GM21723 (cell line): ENCODE measurements at regions not wholly inside any gene's neighbourhood (a gene's known extent, or its start where the extent isn't known, plus 50 kb on each side); places are given as distances from the start of the nearest gene placed in this dataset.

Source experiments
- ATAC-seq: cut with Tn5 transposase; IDR thresholded peaks from one replicate; pipeline ENCODE4 v1.9.1; 2021; ENCODE audit warnings: mild to moderate bottlenecking, moderate library complexity; ENCODE audit not compliant: unreplicated experiment

DNA sequence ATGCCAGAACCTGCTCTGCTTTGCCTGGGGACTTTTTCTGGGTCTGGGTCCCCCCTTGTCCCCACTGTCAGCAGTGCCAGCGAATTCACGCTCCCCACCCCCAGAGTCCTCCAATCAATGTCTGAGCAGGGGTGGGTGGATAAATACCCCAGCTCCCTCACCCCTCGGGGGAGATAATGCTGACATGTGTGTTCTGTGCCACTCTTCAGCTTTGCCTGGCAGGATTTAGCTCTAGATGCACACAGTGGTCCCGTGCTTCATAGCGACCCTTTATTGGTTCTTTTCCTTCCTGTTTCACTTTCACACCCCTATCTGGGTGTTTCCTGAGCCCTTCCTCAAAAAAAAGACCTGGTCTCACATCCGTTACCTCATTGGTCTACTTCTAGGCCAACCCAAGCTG, 277.0 kb downstream of the NPIPA8 start:
- ATAC-seq, result no peak

DNA sequence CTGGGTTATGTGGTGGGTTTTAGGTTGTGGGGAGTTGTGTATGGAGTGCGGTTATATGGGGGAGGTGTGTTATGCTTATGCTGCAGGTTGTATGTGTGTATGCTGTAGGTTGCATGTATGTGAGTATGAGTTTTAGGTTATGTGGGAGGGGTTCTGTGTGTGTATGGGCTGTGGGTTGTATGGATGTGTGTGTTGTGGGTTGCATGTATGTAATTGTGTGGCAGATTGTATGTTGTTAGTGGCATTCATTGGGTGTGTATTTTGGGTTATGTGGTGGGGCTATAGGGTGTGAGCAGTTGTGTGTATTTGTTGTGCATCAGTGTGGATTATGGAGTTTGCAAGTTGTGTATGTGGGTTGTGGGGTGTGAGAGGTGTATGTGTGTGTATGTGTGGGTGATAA, 277.4 kb downstream of the NPIPA8 start:
- no peak for ATAC-seq

DNA sequence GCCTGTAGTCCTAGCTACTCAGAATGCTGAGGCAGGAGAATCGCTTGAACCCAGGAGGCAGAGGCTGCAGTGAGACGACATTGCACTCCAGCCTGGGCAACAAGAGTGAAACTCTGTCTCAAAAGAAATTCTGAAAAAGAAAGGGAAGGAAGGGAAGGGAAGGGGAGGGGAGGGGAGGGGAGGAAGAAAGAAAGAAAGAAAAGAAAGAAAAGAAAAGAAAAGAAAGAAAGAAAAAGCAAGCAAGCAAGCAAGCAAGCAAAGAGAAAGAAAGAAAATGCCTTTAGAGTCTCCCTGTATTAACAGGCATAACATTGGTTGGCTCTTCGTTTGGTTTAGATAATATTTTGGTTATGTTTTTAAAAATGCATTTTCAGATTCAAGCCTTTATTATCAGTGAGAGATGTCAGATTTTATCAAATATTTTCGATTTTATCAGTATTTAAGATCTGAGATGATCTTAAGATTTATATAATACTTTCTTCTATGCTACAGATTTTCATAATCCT, 281.1 kb downstream of the NPIPA8 start:
- ATAC-seq, result no peak

DNA sequence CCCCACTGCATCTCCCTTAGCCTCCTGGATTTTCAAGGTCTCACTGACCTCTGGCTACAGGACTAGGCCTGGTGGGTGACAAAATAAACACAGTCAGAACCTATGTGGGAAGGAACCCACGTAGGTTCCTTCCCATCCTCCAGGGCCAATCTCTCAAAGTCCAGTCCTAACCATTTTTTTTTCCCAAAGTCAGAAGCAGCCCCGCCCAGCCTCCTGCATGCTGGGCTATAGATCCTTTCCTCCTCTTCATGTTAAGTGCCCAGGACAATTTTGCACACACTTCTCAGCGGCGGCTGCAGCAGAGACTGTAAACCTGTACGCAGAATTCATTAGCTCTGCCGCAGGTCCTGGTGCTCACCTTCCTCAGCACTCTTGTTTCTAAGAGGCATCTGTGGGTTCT, 285.8 kb downstream of the NPIPA8 start:
- ATAC-seq, result no peak

DNA sequence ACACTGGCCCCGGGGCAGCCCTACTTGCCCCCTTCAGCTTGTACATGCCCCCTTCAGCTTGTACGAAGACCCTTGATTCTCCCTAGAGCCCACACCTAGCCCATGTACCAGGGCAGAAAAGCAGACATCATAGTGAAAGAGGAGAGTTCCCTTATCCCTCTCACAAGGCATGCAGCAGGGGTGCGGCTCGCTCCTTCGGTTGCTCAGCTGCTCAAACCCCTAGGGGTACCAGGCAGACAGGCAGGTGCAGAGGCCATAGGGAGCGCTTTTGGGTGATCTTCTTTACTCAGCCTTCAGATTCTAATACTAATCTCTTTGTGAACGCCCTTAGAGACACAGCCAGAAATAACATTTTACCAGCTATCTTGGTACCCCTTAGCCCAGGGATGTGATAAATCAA, 286.3 kb downstream of the NPIPA8 start:
- no peak for ATAC-seq

DNA sequence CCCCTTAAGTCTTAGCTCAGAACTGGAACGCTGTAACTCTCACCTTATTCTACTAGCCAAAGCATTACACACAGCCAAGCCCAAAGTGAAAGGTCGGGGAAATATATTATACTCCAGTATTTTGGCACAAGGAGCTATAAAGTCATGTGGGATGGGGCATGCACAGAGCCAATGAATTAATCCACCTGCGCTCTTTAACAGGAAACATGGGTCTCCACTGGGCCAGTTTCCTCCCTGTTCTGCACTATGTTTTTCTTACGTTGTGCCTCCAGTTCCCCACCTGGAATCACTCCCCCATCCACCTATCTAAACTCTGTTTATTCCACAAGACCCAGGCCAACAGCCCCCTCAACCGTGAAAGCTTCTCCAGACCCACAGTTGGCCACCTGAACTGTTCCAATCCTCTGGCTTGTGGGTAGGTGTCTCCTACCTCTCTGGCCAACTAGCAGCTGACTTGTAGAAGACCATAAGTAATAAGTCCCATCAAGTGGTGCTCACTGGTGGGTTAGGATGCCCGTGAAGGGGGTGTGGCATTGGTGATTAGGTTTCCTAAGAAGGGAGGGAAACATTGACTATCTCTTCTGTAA, 286.9 kb downstream of the NPIPA8 start:
- ATAC-seq, result no peak

DNA sequence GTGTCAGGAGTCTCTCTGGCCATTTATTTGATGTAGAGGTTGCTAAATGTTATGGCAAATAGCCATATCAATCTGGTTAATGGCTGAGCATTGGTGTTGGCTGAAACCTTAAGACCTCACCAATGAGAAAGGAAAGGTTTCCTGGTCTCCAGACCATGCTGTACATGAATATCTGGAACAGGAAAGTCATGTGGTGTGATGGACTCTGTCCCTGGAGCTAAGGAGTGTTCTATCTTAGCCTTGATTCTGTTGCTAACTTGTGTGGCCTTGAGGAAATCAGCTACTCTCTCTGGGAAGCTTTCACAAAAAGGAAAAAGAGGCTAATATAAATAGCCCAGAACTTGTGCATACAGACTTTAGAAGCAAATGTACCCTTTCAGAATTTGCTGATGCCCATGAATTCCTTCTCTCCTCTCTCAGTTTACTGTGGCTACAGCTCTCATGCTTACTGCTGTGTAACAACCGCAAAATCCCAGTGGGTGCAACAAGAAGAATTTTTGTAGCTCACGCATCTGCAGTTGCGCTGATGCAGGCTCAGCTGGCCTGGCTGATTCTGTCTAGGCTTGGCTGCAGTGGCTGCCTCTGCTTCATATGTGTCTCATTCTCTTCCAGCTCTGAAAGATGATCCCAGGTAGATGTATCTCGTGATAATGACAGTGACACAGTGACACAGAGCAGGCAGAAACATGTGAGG, 287.5 kb downstream of the NPIPA8 start:
- no peak for ATAC-seq

DNA sequence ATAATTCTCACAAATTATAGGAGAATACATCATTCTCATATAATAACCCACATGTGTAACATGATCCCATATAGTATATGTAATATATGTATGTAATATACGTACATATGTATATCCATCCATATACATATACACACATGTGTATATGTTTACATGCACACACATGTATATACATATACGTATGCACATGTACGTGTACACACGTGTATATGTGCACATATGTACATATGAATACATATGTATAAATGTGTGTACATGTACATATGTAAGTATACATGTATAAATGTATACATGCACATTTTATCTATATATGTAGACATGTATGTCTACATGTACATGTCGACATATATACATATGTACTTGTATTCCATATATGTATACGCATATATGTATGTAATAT, 288.8 kb downstream of the NPIPA8 start:
- no peak for ATAC-seq

DNA sequence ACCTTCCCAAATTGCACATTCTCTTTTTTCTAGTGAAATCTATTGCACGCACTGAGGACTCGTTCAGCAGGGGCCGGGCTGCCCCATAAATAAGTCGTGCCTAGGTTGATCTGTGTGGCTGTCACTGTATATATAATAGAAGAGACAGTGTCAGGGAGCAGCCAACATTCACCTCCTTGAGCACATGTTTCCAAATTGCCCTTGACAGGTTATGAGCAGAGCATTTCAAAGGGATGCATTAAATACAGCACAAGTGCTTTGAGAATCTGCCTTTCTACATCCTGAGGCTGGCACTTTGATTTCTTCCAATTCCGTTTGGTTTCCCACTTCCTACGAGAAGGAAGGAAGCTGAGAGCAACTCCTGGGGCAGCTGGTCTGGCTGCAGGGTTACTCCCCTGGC, 291.2 kb downstream of the NPIPA8 start:
- no peak for ATAC-seq

DNA sequence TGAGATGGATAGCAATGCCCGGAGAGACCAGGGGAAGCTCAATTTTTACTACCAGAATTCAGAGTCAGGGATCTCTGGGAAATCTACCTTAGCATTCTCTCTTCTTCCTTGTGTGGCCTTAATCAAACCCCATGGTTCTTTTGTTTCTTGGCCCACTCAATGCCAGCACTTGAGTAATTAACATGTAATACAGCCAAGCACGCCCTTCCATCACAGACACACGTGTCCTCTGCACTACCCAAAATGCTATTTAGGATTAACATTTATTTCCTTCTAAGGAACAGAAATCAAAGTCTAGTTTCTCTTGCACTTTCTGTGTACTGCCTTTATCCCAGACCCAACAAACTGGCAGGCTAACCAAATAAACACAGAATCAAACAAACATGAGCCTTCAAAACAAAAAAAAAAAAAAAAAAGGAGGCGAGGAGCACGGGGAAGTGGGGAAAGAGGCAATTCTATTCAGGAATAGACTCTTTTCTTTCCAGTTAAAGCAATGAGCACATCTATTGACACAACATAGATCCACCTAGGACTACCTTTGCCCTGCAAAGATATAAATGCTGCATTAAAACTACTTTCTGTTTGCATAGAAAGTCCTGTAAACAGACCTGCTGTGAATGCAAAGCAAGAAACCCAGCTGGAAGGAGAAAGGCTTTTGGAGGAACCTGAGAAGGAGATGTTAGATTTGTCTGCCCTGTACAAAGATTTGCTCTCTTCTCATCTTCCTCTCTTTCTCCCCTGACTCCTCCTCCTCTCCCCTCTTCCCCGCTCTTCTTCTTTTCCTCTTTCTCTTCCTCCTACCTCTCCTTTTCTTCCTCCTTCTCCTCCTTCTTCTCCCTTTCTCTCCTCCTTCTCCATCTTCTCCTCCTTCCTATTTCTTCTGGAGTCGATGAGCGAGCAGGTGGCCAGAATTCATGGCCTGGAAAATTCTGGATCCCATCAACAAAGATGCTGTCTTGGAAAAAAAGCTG, 294.4 kb downstream of the NPIPA8 start:
- ATAC-seq, result no peak

DNA sequence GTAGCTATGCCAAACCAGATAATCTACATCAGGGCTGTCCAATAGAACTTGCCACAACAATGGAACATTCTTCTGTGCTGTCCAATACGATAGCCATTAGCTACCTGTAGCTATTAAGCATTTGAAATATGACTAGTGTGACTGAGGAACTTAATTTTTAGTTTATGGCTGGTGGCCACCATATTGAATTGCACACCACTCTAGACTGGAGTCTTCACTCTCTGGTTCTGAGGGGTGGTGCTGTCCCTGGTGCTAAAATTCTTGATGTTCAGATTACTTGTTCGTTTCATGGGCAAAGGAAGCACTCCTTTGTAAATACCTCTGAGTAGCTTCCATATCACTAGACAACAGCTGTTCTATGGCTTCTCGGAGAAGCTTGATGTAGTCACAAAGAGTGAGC, 296.6 kb downstream of the NPIPA8 start:
- ATAC-seq, result no peak

DNA sequence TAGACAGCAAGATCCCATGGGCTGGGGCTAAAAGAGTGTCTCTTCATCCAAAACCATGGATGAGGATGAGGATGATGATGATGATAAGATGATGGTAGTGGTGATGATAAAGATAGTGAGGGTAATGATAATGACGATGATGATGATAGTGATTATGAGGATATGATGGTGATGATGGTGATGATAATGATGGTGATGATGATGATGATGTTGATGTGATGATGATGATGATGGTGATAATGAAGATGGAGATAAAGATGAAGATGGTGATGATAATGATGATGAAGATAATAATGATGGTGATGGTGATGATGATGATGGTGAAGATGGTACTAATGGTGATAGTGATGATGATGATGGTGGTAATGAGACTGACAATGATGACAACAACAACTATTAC, 299.5 kb downstream of the NPIPA8 start:
- no peak for ATAC-seq

DNA sequence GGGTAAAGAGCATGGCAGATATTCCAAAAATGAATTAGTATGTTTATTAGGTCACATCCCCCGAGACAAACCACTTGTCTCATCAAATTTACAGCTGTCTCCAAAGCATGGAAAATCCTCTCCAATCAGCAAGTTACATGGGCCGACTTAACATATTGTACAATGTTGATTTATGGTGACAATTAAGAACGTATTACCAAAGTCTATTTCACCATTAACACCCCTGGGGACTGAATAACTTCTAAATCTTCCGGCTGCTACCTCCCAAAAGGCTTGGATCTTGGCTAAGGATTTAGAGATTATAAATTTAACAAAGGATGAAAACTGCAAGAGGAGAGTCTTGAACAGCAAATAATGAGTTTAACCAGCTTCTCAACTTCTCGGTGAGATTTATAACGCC, 311.9 kb downstream of the NPIPA8 start:
- no peak for ATAC-seq

DNA sequence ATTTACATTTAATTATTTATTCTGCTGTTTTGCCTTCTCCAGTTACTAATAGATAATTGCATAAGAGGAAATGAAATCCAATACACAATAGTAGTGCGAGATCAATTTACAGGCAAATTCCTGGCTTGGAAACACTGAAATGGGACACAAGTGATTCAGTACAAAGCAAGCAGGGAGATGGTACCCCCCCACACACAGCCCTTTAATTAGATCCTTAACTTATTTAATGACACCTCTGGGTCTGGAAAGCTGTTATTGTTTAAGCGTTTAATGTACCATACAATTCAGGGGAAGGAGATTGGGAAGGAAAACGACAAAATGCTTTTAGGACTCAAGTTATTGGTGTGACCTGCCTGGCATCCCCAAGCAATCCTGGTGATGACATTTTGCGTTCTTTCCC, 318.2 kb downstream of the NPIPA8 start:
- ATAC-seq, result no peak

DNA sequence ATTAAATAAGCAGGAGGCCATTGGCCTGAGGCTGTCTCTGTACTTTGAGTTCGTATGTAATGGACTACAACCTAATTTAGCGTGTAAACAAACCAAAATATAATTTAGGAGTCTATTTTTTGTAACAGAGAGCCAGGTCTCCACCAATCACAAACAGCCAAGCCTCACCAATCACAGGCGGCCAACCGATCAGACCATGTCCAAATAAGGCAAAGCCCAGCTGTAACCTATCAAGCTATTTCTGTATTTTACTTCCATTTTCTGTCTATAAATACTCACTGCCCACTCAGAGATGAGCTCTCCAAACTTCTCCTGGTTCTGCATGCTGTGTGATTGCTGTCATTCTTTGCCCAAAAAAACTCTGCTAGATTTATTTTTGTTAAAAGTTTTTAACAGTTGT, 322.7 kb downstream of the NPIPA8 start:
- no peak for ATAC-seq

DNA sequence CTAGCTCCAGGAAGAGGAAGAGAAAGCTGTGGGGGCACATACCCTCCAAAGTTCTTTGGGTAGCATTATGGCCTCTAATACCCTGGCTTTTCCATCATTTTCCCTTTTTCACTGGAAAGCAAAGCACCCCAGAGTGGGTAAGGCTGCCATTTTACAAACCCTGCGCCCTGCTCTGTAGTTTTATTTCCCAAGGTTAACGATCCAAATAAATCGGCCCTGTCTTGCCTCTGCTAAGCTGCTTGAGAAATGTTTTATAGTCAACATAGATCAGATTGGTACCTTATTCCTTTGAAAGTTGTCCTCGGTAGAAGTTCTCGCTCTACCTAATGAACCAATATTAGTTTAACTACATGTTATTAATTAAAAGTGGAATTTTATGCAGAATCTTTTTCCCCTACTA, 328.2 kb downstream of the NPIPA8 start:
- ATAC-seq, result no peak

DNA sequence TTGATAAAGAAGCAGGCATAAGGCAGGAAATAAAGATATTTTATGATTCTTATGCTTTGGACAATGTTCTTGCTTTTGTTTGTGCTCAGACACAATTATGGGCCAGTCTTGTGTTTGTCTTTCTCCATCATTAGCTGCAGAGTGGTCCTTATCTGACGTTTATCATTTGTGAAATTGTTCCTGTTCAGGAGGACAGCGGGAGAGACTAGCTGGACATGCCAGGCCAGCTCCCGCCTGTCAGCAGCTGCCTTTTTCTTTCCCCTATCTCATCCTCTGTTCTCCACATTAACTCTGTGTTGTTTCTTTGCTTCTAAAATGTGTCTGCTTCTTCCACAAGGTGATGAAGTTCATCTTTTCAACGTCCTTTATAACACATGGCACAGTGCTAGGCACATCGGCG, 333.5 kb downstream of the NPIPA8 start:
- ATAC-seq, result no peak

DNA sequence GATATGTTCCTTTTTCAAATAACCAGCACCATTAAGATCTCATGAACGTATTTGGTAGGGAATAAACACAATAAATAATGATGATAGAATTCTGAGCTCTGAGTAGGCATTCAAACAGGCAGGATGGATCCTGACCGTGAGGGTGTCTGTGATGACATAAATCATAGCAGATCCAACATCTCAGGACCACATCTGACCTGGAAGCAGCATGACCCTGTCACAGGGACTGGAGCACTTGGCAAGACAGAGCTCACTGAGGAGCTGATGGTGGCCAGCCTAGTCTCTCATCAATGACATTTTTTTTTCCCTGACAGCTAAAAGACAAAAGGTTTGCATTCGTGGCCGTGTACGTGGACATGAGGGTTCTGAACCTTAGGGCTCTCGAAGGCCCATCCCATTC, 337.5 kb downstream of the NPIPA8 start:
- ATAC-seq, result no peak

DNA sequence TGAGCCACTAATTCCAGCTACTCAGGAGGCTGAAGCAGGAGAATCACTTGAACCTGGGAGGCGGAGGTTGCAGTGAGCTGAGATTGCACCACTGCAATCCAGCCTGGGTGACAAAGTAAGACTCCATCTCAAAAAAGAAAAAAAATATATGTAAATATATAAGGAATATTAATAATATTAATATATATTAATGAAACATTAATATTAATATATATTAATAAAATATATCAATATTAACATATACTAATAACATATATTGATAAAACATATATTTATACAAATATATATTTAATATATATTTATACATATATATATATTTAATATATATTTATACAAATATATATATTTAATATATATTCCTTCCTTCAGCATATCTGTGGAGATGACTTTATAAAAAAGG, 338.0 kb downstream of the NPIPA8 start:
- ATAC-seq, result no peak

DNA sequence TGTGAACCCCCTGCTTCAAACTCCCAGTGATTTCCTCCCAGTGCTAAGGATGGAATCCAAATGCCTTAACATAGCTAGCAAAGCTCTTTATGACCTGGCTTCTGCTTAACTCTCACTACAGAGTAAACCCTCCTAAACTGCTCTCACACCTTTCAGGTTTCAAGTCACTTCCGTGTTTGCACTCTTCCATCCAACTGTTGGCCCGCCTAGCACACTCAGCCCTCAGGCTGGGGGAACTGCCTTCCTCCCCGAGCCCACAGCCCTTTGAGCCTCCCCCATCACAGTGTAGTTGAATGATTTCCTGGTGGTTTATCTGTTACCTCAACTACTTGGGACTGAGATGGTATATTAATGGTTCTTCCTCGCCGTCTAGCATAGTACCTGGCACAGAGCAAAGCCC, 342.5 kb downstream of the NPIPA8 start:
- ATAC-seq, result no peak

DNA sequence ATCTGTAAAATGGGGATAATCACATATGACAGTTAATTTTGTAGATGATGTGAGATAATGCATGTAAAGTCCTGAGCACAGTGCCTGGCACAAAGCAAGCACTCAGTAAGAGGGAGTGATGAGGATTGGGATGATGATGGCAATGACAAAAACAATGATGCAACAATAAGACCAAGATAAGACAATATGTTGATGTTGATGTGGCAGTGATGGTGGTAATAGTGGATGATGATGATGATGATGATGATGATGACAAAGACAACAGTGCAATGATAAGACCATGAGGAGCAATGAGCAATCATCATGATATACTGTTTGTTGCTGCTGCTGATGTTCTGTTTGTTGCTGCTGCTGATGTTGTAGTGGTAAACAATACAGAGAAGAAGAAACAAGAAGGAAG, 344.1 kb downstream of the NPIPA8 start:
- no peak for ATAC-seq

DNA sequence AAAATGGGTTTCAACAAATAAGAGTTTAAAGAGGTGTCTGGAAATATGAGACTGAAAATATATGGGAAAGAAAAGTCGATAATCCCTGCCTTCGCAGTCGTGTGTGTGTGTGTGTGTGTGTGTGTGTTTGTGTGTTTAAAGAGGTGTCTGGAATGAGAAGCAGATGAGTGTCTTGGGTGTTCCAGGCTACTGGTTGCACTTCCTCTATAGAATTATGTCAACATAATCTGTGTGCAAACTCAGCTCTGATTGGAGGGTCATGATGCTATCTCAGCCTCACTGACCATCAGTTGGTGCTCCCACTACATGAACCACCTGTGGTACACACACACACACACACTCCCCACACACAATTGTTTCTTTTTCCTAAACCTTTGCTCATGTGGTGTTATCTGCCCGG, 347.3 kb downstream of the NPIPA8 start:
- ATAC-seq, result no peak
